Hepatic stellate cell (primary cell): ENCODE measurements at regions not wholly inside any gene's neighbourhood (a gene's known extent, or its start where the extent isn't known, plus 50 kb on each side); places are given as distances from the start of the nearest gene placed in this dataset.
"Not testable (repeated sequence)": the region's sequence is repeated elsewhere in the genome, so short reads cannot be mapped to it uniquely, and the experiment has no call there.

Experiments used
- DNase-seq: peaks from one replicate; pipeline ENCODE4 v3.0.0; 2011; ENCODE audit warnings: low spot score

DNA sequence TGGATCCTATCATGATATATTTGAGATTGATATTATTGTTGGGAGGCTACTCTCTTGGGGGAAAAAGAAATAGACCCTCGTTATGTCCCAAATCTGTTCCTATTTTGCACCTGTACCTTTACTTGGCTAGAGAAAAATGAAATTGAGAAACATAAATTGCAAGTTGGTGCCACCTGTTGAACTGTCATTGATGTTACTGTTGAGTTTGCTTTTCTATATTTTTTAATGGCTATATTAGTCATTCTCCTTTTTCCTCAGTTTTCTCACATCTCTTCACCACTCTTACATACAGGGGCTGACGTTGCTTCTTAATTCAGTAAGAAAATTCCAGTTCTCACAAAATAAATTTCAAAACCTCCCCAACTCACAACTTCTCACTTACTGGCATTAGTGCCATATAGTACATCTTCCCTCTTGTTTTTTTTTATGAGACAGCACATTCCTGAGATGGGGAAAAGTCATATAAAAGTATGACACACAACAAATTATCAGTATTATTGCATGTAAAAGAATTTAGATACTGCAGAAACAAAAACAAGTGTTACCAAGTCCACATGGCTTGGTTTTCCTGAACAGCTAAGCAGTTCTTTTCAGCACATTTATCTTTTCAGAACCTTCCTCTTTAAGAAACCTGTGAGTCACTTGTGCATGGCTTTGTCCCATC is 348.3 kb upstream of the DSEL start:
- peak; percentile 6 for DNase-seq

DNA sequence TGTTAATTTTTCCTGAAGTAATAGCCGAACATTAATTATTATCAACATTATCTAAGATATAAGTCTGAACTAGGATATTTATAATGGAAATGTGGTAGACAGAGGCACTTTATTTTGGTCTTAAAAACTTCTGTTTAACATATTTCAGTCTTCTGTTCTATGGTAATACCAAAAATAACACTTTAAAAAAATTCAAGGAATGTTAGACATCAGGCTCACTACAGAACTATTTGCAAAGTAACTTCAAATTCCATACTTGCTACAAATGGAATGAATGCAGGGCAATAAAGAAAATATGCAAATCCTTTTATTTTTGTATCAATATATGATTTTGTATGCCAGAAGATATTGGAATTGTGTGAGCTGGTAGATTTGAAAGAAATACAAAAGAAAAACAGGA is 345.5 kb upstream of the DSEL start:
- no peak for DNase-seq

DNA sequence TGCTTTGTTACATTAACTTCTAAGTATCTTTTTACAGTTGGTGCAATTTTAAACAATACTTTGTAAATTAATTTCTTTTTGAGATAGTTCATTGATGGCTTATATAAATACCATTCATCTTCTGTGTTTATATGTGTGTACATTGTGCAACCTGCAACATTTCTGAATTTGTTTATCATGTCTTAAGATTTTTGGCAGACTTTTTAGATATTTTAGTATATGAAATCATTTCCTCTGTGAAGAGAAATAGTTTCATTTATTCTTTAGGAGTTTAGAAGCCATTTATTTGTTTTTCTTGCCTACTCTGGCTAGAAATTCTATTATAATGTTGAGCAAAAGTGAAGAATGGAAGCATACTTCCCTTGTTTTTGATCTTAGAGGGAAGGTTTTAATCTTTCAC is 337.8 kb upstream of the DSEL start:
- no peak for DNase-seq

GRCh38 chr18:67846422-67847098 is 330.0 kb upstream of the DSEL start:
- DNase-seq, result no peak

DNA sequence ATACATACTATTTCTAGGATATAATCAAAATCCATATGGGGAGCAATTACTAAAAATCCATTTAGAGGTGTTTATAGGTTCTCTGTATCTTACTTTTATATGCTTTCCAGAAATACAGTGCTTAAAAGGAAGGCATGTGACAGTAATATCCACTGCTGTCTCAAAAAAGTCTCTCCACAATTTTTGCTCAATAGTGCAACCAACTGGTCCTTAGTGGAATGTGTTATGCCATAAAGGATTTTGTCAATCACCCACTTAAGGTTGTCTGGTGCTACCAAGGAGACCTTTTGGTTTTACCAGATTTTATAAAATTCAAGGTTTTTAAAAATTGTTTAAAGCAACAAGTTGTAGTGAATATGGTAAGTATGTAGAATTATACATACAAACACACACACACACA is 328.5 kb upstream of the DSEL start:
- DNase-seq, result no peak

GRCh38 chr18:67840379-67840778 is 323.9 kb upstream of the DSEL start:
- DNase-seq, result no peak

DNA sequence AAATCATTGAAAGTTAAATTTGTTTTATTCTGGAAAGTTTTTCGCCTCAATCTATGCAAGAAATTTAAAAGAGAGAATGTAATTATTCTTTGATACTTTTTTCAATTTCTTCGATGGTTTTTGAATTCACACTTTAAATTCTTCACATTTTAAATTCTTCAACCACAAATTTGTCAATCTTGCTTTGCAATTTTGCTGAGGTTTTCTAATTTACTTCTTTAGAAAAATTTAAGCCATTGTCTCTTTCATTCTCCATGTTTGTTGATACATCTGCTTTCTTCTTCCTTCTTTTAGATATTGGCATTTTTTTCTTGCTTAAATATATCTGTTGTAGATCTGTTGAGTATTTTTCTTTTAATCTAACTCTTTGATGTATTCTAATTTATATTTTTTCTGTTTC is 301.9 kb upstream of the DSEL start:
- DNase-seq, result no peak

DNA sequence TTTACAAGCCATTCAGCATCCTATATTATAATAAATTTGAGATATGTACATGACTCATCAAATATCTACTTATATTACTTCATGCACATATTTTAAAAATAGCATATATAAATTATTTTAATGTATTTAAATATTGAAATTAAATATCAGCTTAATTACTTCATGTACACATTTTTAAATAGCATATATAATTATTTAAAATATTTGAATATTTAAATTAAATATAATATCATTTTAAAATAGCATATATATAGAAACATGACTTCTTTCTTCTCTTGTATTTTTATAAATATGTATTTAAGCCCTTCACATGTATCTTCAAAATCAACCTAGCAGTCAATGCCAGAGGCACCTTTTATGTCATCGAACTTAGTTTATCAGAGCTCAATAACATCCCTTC is 298.8 kb upstream of the DSEL start:
- DNase-seq, result no peak

- no peak for DNase-seq
Measured at GRCh38 chr18:67813380-67814028, 297.0 kb upstream of the DSEL start.

- no peak for DNase-seq
Measured at GRCh38 chr18:67805261-67805660, 288.7 kb upstream of the DSEL start.

- peak; percentile 9 for DNase-seq
Measured at GRCh38 chr18:67794521-67794920, 278.0 kb upstream of the DSEL start.

DNA sequence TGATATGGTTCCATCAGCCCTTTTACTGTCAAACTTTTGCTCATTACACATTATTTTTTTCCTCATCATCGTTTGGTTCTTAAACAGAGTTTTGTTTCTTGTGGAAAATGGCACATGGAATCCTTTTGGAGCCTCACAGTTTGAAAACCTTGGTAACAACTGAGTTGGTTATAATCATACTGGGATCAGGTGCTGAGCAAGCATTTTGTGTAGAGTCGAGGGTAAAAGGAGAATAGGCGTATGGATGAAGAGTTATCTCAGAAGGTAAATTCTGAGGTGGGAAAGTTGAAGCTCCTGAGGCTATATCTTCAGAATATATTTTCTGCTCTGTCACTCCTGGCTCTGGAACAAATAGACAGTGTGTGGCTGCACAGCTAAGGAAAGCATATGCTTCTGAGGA is 274.0 kb upstream of the DSEL start:
- DNase-seq, result no peak

- DNase-seq, result no peak
Measured at GRCh38 chr18:67789165-67789545, 272.6 kb upstream of the DSEL start.

- DNase-seq, result no peak
Measured at GRCh38 chr18:67788310-67789164, 272.0 kb upstream of the DSEL start.

GRCh38 chr18:67783196-67783946 is 266.9 kb upstream of the DSEL start:
- peak; percentile 37 for DNase-seq

DNA sequence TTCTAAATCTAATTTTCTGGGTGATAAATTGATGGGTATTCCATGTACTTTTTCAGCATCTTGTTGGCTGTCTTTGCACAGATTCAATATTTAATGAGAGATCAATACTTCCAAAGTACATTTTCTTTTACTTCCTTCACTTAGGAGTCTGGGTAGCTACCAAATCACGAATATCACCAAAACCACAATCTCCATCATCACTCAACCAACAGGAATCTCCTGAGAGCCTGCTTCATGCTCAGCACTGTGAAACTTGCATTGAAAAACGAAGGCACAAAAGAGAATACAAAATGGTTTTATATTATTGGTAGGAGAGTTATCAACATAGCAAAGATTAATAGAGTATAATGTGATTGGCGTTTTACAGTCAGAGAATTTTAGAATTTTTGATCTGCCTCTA is 261.5 kb upstream of the DSEL start:
- DNase-seq, result no peak

DNA sequence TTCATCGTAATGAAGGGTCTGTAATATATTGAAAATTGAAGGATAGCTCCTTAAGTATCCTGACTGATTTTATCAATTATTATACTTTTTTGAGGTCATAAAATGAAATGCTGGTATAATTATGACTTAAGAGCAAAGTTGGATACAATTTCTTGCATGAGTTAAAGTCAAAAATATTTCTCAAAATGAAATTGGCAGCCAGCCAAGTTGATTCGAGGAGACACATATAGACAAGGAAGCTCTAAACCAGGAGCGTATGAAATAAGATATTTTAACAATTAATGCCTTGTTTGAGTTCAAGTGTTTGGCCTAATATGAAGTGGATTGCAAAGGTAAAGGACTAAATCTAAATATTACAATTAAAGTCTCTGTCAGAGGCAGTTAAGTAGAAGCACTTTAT is 260.4 kb upstream of the DSEL start:
- no peak for DNase-seq

DNA sequence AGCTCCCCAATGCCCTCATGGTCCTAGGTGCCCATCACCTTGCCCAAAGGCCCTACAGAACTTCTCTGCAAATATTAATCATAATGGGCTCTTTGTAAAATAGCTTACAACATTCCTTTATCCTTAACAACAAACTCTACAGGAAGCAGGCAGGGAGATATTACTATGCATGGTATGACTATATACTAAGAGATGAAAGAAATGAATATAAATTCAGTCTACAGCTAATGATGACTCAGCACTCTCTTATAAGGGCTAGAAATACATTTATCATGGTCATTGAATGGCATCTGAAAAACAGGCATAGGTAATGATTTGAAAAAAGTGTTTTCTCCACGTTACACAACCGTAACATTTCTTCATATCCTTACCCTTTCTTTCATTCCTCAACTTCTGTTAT is 254.8 kb upstream of the DSEL start:
- DNase-seq, result peak; percentile 12

DNA sequence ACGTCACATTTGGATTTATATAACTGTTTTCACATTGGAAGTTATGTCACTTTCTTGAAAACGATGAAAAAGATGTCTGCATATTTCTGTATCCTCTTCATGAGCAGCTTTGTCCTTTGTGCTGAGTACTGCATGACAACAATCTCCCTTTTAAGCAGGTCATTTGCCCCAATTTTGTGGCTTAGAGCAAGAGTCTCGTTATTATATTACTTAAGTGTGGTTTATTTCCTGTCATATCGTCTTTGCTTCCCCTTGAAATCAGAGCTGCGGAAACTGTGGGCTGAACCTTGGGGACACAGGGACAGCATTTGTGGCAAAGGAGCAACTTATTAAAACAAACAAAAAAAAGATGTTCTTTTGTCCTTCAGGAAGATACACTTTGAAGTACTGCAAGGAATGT is 254.0 kb upstream of the DSEL start:
- DNase-seq, result no peak

DNA sequence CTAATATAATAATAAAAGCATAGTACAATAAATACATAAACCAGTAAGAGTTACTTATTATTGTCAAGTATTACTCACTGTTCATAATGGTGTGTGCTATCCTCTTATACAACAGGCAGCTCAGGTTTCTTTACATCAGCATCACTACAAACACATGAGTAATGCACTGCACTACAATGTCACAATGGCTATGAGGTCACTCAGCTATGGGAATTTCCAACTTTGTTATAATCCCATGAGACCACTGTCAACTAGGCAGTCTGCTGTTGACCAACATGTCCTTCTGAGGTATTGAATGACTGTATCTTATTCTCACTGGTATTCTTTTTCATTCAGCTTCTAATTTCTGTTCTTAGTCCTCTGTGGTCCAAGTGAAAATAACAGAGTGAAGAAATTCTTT is 250.4 kb upstream of the DSEL start:
- peak; percentile 7 for DNase-seq

DNA sequence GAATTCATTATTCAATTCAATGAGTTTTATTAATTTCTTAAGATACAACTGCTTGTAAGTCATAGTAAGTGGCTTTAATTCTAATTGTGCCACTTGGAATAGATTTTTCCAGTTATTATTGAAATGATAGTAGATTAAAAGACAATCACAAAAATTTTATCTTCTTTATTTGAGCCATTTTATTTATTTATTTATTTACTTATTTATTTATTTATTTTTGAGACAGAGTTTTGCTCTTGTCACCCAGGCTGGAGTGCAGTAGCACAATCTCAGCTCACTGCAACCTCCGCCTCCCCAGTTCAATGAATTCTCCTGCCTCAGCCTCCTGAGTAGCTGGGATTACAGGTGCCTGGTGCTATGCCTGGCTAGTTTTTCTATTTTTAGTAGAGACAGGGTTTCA is 235.7 kb upstream of the DSEL start:
- DNase-seq, result not testable (repeated sequence)

DNA sequence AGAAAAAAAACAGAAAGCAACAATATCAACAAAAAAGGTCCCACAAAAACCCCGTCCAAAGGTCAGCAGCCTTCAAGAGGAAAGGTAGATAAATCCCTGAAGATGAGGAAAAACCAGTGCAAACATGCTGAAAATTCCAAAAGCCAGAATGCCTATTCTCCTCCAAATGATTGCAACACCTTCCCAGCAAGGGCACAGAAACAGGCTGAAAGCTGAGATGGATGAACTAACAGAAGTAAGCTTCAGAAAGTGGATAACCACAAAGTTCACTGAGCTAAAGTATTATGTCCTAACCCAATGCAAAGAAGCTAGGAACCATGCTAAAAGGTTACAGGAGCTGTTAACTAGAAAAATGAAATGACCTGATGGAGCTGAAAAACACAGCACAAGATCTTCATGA is 226.4 kb upstream of the DSEL start:
- DNase-seq, result no peak
